Activated T-cell treated with anti-CD3 and anti-CD28 coated beads, Interleukin-2, amount 50 U/mL, for 72 hours (primary cell): ENCODE measurements at regions not wholly inside any gene's neighbourhood (a gene's known extent, or its start where the extent isn't known, plus 50 kb on each side); places are given as distances from the start of the nearest gene placed in this dataset.
"Not testable (repeated sequence)": the region's sequence is repeated elsewhere in the genome, so short reads cannot be mapped to it uniquely, and the experiment has no call there.

Source experiments
- ATAC-seq, 2 donors: fragments of 150-1000 bp; cut with Tn5 transposase; replicated peaks in 1 of 2; 2 replicates each; pipeline ENCODE4 v1.10.0; 2021; ENCODE audit warnings: moderate library complexity in 2 of 2, mild to moderate bottlenecking in 1 of 2
- DNase-seq, 2 donors: peaks; one replicate each; pipeline ENCODE4 v3.0.0; 2021 to 2022; ENCODE audit warnings: mixed read lengths in 1 of 2
- H3K27ac Mint-ChIP-seq: one replicate; pipeline ENCODE4 v1.8.0; 2022; ENCODE audit warnings: mild to moderate bottlenecking, moderate library complexity, mixed read lengths
- H3K27me3 Mint-ChIP-seq: one replicate; pipeline ENCODE4 v1.8.0; 2022; ENCODE audit warnings: low read depth, mixed read lengths
- H3K36me3 Mint-ChIP-seq, 2 donors: one replicate each; pipeline ENCODE4 v1.8.0; 2022; ENCODE audit warnings: mixed read lengths in 2 of 2, mild to moderate bottlenecking in 1 of 2; ENCODE audit not compliant: insufficient read depth in 2 of 2
- H3K4me1 Mint-ChIP-seq: one replicate; pipeline ENCODE4 v1.8.0; 2022; ENCODE audit warnings: low read depth, mixed read lengths
- H3K4me3 Mint-ChIP-seq, 2 donors: one replicate each; pipeline ENCODE4 v1.8.0; 2022; ENCODE audit warnings: mild to moderate bottlenecking in 2 of 2, mixed read lengths in 2 of 2, moderate library complexity in 2 of 2
- H3K9me3 Mint-ChIP-seq, 2 donors: one replicate each; pipeline ENCODE4 v1.8.0; 2022; ENCODE audit warnings: mixed read lengths in 2 of 2

GRCh38 chr6:15937602-15938001 lies 191.3 kb upstream of the MYLIP start:
- Mint-ChIP-seq H3K4me1 (no peaks in the 10 kb centered on the region), H3K27me3 (peaks cover 13% of the 10 kb centered on the region), H3K9me3 (peaks cover 3 to 4% of the 10 kb centered on the region in 2 donors), H3K4me3 (no peak overlapping the region), H3K36me3 (no peaks in the 10 kb centered on the region), H3K27ac (no peak overlapping the region)
- DNase-seq, result no peak
- ATAC-seq, result no peak

- H3K9me3 Mint-ChIP-seq, result peaks cover 7 to 8% of the 10 kb centered on the region in 2 donors
- ATAC-seq (no peak), DNase-seq (no peak)
- H3K4me3 Mint-ChIP-seq, result no peak overlapping the region
- peaks cover 2 to 3% of the 10 kb centered on the region in 2 donors for H3K36me3 Mint-ChIP-seq
- H3K27ac Mint-ChIP-seq, result no peak overlapping the region
- no peaks in the 10 kb centered on the region for H3K4me1 Mint-ChIP-seq
- peaks cover 13% of the 10 kb centered on the region for H3K27me3 Mint-ChIP-seq
Measured at GRCh38 chr6:15936503-15936902, 192.4 kb upstream of the MYLIP start.

GRCh38 chr6:15935661-15936060 lies 193.2 kb upstream of the MYLIP start:
- no peak overlapping the region for H3K4me3 Mint-ChIP-seq
- no peak for DNase-seq

GRCh38 chr6:15931697-15932096 lies 197.2 kb upstream of the MYLIP start:
- not testable (repeated sequence) for H3K36me3 Mint-ChIP-seq, H3K4me3 Mint-ChIP-seq, H3K4me1 Mint-ChIP-seq, DNase-seq, ATAC-seq, H3K27ac Mint-ChIP-seq
- peaks cover 11 to 14% of the 10 kb centered on the region in 2 donors for H3K9me3 Mint-ChIP-seq
- peaks cover 14% of the 10 kb centered on the region for H3K27me3 Mint-ChIP-seq

More at GRCh38 chr6:15935661-15936060, 193.2 kb upstream of the MYLIP start:
- Mint-ChIP-seq H3K9me3 (peaks cover 10 to 11% of the 10 kb centered on the region in 2 donors), H3K36me3 (peaks cover 4 to 5% of the 10 kb centered on the region in 2 donors), H3K4me1 (no peaks in the 10 kb centered on the region), H3K27me3 (peaks cover 13% of the 10 kb centered on the region), H3K27ac (no peak overlapping the region)
- no peak for ATAC-seq

- H3K4me1 Mint-ChIP-seq, result no peaks in the 10 kb centered on the region
- H3K9me3 Mint-ChIP-seq, result peaks cover 9 to 16% of the 10 kb centered on the region in 2 donors
- no peak overlapping the region for H3K27ac Mint-ChIP-seq
- H3K27me3 Mint-ChIP-seq, result peaks cover 25% of the 10 kb centered on the region
- ATAC-seq (no peak), DNase-seq (no peak)
- no peak overlapping the region for H3K4me3 Mint-ChIP-seq
- peaks cover 6 to 7% of the 10 kb centered on the region in 2 donors for H3K36me3 Mint-ChIP-seq
Measured at GRCh38 chr6:15930207-15930606, 198.7 kb upstream of the MYLIP start.

- H3K27ac Mint-ChIP-seq, result no peak overlapping the region
- ATAC-seq (no peak), DNase-seq (no peak)
- H3K27me3 Mint-ChIP-seq, result peaks cover 22% of the 10 kb centered on the region
- H3K4me1 Mint-ChIP-seq, result no peaks in the 10 kb centered on the region
- H3K4me3 Mint-ChIP-seq, result no peak overlapping the region
- H3K36me3 Mint-ChIP-seq, result peaks cover 6 to 7% of the 10 kb centered on the region in 2 donors
- H3K9me3 Mint-ChIP-seq, result peaks cover 9 to 16% of the 10 kb centered on the region in 2 donors
Measured at GRCh38 chr6:15929685-15930084, 199.2 kb upstream of the MYLIP start.

GRCh38 chr6:15927531-15928225 lies 201.2 kb upstream of the MYLIP start:
- H3K4me1 Mint-ChIP-seq, result no peaks in the 10 kb centered on the region
- H3K27ac Mint-ChIP-seq, result no peak overlapping the region
- H3K36me3 Mint-ChIP-seq, result peaks cover 6 to 7% of the 10 kb centered on the region in 2 donors
- H3K4me3 Mint-ChIP-seq, result no peak overlapping the region
- DNase-seq (no peak), ATAC-seq (no peak)
- peaks cover 27% of the 10 kb centered on the region for H3K27me3 Mint-ChIP-seq
- peaks cover 12 to 20% of the 10 kb centered on the region in 2 donors for H3K9me3 Mint-ChIP-seq

GRCh38 chr6:15926256-15926655 lies 202.6 kb upstream of the MYLIP start:
- DNase-seq, result no peak
- Mint-ChIP-seq H3K27me3 (peaks cover 27% of the 10 kb centered on the region), H3K36me3 (peaks cover 2 to 4% of the 10 kb centered on the region in 2 donors), H3K27ac (no peak overlapping the region), H3K9me3 (peaks cover 5 to 14% of the 10 kb centered on the region in 2 donors), H3K4me3 (no peak overlapping the region), H3K4me1 (no peaks in the 10 kb centered on the region)
- no peak for ATAC-seq

GRCh38 chr6:15924893-15925292 lies 204.0 kb upstream of the MYLIP start:
- H3K27ac Mint-ChIP-seq, result no peak overlapping the region
- H3K4me3 Mint-ChIP-seq, result no peak overlapping the region
- DNase-seq (no peak), ATAC-seq (no peak)
- peaks cover 1 to 2% of the 10 kb centered on the region in 2 donors for H3K36me3 Mint-ChIP-seq
- peaks cover 27% of the 10 kb centered on the region for H3K27me3 Mint-ChIP-seq
- H3K9me3 Mint-ChIP-seq, result peaks cover 3 to 10% of the 10 kb centered on the region in 2 donors
- H3K4me1 Mint-ChIP-seq, result no peaks in the 10 kb centered on the region

GRCh38 chr6:15922510-15923250 lies 206.2 kb upstream of the MYLIP start:
- peaks cover 3 to 8% of the 10 kb centered on the region in 2 donors for H3K9me3 Mint-ChIP-seq
- H3K27ac Mint-ChIP-seq, result no peak overlapping the region
- H3K4me3 Mint-ChIP-seq, result no peak overlapping the region
- no peaks in the 10 kb centered on the region for H3K36me3 Mint-ChIP-seq
- H3K27me3 Mint-ChIP-seq, result peaks cover 27% of the 10 kb centered on the region
- DNase-seq (no peak), ATAC-seq (no peak)
- no peaks in the 10 kb centered on the region for H3K4me1 Mint-ChIP-seq

GRCh38 chr6:15921243-15921642 lies 207.6 kb upstream of the MYLIP start:
- Mint-ChIP-seq H3K27me3 (peaks cover 20% of the 10 kb centered on the region), H3K9me3 (peaks cover 3 to 6% of the 10 kb centered on the region in 2 donors), H3K36me3 (no peaks in the 10 kb centered on the region), H3K4me1 (no peaks in the 10 kb centered on the region), H3K4me3 (no peak overlapping the region), H3K27ac (no peak overlapping the region)
- DNase-seq (no peak), ATAC-seq (no peak)

- Mint-ChIP-seq H3K9me3 (no peaks in the 10 kb centered on the region), H3K27me3 (no peaks in the 10 kb centered on the region), H3K4me3 (no peak overlapping the region), H3K27ac (no peak overlapping the region), H3K36me3 (no peaks in the 10 kb centered on the region), H3K4me1 (peaks cover 42% of the 10 kb centered on the region)
- ATAC-seq (no peak), DNase-seq (no peak)
Measured at GRCh38 chr6:15916581-15916980, 212.3 kb upstream of the MYLIP start.

- H3K4me3 Mint-ChIP-seq, result no peak overlapping the region
- H3K9me3 Mint-ChIP-seq, result no peaks in the 10 kb centered on the region
- H3K27ac Mint-ChIP-seq, result no peak overlapping the region
- H3K27me3 Mint-ChIP-seq, result no peaks in the 10 kb centered on the region
- peaks cover 42% of the 10 kb centered on the region for H3K4me1 Mint-ChIP-seq
- DNase-seq, result no peak
- H3K36me3 Mint-ChIP-seq, result no peaks in the 10 kb centered on the region
- ATAC-seq, result no peak
Measured at GRCh38 chr6:15915508-15916178, 213.2 kb upstream of the MYLIP start.
